ENCODE measurements at regions not wholly inside any gene's neighbourhood (a gene's known extent, or its start where the extent isn't known, plus 50 kb on each side); places are given as distances from the start of the nearest gene placed in this dataset.

DNA sequence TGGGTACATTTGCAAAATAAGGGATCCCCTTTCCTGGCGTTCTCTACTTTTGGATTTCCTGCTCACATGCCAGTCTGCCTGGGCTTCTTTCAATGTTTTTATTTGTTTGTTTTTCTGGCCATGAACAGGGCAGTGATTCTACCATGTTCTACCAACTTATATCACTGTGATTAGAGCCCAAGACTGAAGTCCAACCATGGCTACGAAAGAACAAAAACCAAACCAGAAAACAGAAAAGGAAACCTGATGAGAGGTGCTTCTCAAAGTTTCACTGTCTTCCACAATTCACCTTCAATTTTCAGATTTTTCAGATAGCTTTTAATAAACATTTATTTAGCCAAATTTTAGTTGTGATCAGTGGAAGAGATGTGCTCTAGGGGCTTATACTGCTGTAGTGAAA lies 187.6 kb upstream of the TACR3 start:
- H3K79me2 ChIP-seq: no peaks in the 10 kb centered on the region
- no peak for TF ChIP-seq EZH2phosphoT487 (IDR thresholded peaks at IDR 0.05; ENCODE audit: low read depth, severe bottlenecking, unreplicated experiment)
- no peak for TF ChIP-seq EZH2 (IDR thresholded peaks at IDR 0.05; ENCODE audit: borderline replicate concordance)
- TF ChIP-seq, protein P1, sequence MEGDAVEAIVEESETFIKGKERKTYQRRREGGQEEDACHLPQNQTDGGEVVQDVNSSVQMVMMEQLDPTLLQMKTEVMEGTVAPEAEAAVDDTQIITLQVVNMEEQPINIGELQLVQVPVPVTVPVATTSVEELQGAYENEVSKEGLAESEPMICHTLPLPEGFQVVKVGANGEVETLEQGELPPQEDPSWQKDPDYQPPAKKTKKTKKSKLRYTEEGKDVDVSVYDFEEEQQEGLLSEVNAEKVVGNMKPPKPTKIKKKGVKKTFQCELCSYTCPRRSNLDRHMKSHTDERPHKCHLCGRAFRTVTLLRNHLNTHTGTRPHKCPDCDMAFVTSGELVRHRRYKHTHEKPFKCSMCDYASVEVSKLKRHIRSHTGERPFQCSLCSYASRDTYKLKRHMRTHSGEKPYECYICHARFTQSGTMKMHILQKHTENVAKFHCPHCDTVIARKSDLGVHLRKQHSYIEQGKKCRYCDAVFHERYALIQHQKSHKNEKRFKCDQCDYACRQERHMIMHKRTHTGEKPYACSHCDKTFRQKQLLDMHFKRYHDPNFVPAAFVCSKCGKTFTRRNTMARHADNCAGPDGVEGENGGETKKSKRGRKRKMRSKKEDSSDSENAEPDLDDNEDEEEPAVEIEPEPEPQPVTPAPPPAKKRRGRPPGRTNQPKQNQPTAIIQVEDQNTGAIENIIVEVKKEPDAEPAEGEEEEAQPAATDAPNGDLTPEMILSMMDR (IDR thresholded peaks at IDR 0.05; ENCODE audit: poor library complexity): no peak
- H3K4me1 ChIP-seq (ENCODE audit: insufficient read depth): no peaks in the 10 kb centered on the region
- H2AFZ ChIP-seq: no peak overlapping the region
- no peak overlapping the region for H3K4me3 ChIP-seq
- no peaks in the 10 kb centered on the region for H3K9me3 ChIP-seq (ENCODE audit: low read depth)
- no peaks in the 10 kb centered on the region for H3K9me2 ChIP-seq (replicated peaks; ENCODE audit: insufficient read depth)
- no peaks in the 10 kb centered on the region for H4K20me1 ChIP-seq (ENCODE audit: insufficient read depth, poor library complexity, severe bottlenecking)
- DNase-seq (ENCODE audit: low spot score): no peak
- no peak overlapping the region for H3K4me2 ChIP-seq
- H3K27ac ChIP-seq: no peak overlapping the region
- no peaks in the 10 kb centered on the region for H3K36me3 ChIP-seq (replicated peaks; ENCODE audit: insufficient read depth, low read depth)
- H3K27me3 ChIP-seq: no peaks in the 10 kb centered on the region
- 84% methylated on average over 2 of the region's 2 CpGs for WGBS (ENCODE audit: low lambda C conversion rate, missing lambda C conversion rate)

DNA sequence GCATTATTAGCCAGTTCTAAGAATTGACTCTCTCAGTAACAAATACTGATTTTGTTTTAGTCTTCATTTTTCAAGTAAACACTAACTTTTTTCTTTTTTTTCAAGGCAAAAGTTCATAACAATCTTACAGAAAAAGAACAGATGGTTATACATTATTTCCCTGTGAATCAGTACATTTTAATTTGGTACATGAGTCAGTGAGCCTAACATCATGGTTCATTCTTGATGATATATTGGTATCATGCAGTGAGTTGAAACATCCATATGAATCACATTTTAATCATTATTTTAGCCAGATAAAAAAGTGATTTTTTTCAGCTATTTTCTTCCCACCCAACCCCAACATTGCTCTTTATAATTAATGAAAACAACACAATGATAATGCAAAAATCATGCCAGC lies 184.3 kb upstream of the TACR3 start:
- H3K79me2 ChIP-seq: no peaks in the 10 kb centered on the region
- no peaks in the 10 kb centered on the region for H3K4me1 ChIP-seq (ENCODE audit: insufficient read depth)
- H3K9me3 ChIP-seq (ENCODE audit: low read depth): no peaks in the 10 kb centered on the region
- no peak overlapping the region for H2AFZ ChIP-seq
- no peaks in the 10 kb centered on the region for H3K27me3 ChIP-seq
- no peaks in the 10 kb centered on the region for H3K36me3 ChIP-seq (replicated peaks; ENCODE audit: insufficient read depth, low read depth)
- H3K9me2 ChIP-seq (replicated peaks; ENCODE audit: insufficient read depth): no peaks in the 10 kb centered on the region
- H3K27ac ChIP-seq: no peak overlapping the region
- no peak overlapping the region for H3K4me3 ChIP-seq
- no peak for TF ChIP-seq EZH2 (IDR thresholded peaks at IDR 0.05; ENCODE audit: borderline replicate concordance)
- TF ChIP-seq, protein P1 (IDR thresholded peaks at IDR 0.05; ENCODE audit: poor library complexity): no peak
- TF ChIP-seq EZH2phosphoT487 (IDR thresholded peaks at IDR 0.05; ENCODE audit: low read depth, severe bottlenecking, unreplicated experiment): no peak
- H4K20me1 ChIP-seq (ENCODE audit: insufficient read depth, poor library complexity, severe bottlenecking): no peaks in the 10 kb centered on the region
- no peak overlapping the region for H3K4me2 ChIP-seq
- DNase-seq (ENCODE audit: low spot score): no peak

DNA sequence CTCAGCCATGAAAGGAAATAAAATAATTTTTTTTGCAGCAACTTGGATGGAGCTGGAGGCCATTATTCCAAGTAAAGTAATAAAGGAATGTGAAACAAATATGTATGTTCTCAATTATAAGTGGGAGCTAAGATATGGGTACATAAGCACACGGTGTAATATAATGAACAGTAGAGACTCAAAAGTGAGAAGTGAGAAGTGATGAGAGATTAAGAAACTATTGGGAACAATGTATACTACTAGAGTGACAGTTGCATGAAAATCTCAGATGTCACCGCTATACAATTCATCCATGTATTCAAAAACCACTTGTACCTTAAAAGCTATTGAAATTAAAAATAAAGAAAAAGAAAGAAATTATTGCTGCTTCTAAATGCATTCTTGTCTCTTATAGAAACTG lies 182.9 kb upstream of the TACR3 start:
- TF ChIP-seq, protein P1 (IDR thresholded peaks at IDR 0.05; ENCODE audit: poor library complexity): no peak
- H3K79me2 ChIP-seq: no peaks in the 10 kb centered on the region
- no peak overlapping the region for H3K27ac ChIP-seq
- H3K27me3 ChIP-seq: no peaks in the 10 kb centered on the region
- H3K9me3 ChIP-seq (ENCODE audit: low read depth): no peaks in the 10 kb centered on the region
- no peaks in the 10 kb centered on the region for H3K9me2 ChIP-seq (replicated peaks; ENCODE audit: insufficient read depth)
- H3K4me1 ChIP-seq (ENCODE audit: insufficient read depth): no peaks in the 10 kb centered on the region
- 93% methylated on average over 2 of the region's 2 CpGs for WGBS (ENCODE audit: low lambda C conversion rate, missing lambda C conversion rate)
- no peaks in the 10 kb centered on the region for H3K36me3 ChIP-seq (replicated peaks; ENCODE audit: insufficient read depth, low read depth)
- H3K4me3 ChIP-seq: no peak overlapping the region
- no peak for DNase-seq (ENCODE audit: low spot score)
- H2AFZ ChIP-seq: no peak overlapping the region
- H4K20me1 ChIP-seq (ENCODE audit: insufficient read depth, poor library complexity, severe bottlenecking): no peaks in the 10 kb centered on the region
- no peak overlapping the region for H3K4me2 ChIP-seq

DNA sequence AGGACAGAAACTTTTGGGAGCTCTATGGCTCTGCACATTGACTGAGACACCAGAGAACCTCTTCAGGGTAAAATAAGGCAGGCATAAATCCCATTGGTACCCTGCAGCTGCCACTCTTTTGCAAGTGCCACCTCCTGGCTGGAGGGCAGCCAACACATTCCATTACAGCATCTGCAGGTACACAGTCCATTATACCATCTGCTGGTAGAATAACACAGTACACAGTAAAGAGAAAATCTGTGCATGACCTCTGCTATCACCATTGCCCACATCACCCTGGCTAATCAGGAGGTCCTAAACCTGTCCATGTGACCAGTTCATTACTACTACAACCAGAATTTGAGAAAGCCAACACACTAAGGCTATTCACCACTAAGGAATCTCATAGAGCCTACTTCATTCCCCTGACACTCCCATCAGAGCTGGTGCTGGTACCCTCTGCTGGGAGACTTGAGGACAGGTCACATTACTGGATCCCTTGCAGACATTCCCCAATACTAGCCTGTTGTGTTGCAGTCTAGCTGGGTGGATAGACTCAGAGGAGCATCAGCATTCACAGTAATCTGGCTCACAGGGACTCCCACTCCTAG lies 176.2 kb upstream of the TACR3 start:
- TF ChIP-seq, protein P1 (IDR thresholded peaks at IDR 0.05; ENCODE audit: poor library complexity): no peak
- TF ChIP-seq EZH2 (IDR thresholded peaks at IDR 0.05; ENCODE audit: borderline replicate concordance) (no peak), EZH2phosphoT487 (IDR thresholded peaks at IDR 0.05; ENCODE audit: low read depth, severe bottlenecking, unreplicated experiment) (no peak)
- H3K4me3 ChIP-seq: no peak overlapping the region
- H3K4me1 ChIP-seq (ENCODE audit: insufficient read depth): no peaks in the 10 kb centered on the region
- no peak overlapping the region for H2AFZ ChIP-seq
- H3K79me2 ChIP-seq: no peaks in the 10 kb centered on the region
- no peak for DNase-seq (ENCODE audit: low spot score)
- no peak overlapping the region for H3K27ac ChIP-seq
- no peak overlapping the region for H3K4me2 ChIP-seq
- H3K27me3 ChIP-seq: no peaks in the 10 kb centered on the region
- H3K36me3 ChIP-seq (replicated peaks; ENCODE audit: insufficient read depth, low read depth): no peaks in the 10 kb centered on the region
- H3K9me2 ChIP-seq (replicated peaks; ENCODE audit: insufficient read depth): no peaks in the 10 kb centered on the region
- H3K9me3 ChIP-seq (ENCODE audit: low read depth): no peaks in the 10 kb centered on the region
- no peaks in the 10 kb centered on the region for H4K20me1 ChIP-seq (ENCODE audit: insufficient read depth, poor library complexity, severe bottlenecking)
